Thyroid gland (tissue), 4 donors: ENCODE measurements at regions not wholly inside any gene's neighbourhood (a gene's known extent, or its start where the extent isn't known, plus 50 kb on each side); places are given as distances from the start of the nearest gene placed in this dataset.

Experiments
- POLR2A ChIP-seq, 2 donors: fragments of 450-650 bp; IDR thresholded peaks; one replicate each; pipeline ENCODE4 v1.6.1; 2017; ENCODE audit warnings: antibody characterized with exemption in 2 of 2, mild to moderate bottlenecking in 2 of 2, moderate library complexity in 1 of 2
- TF ChIP-seq, protein P1 (sequence below), 6 experiments: fragments of 200-600 bp in 3 of 6; fragments of 450-650 bp in 3 of 6; sonication (generic) in 3 of 6; IDR thresholded peaks; one replicate each; pipeline ENCODE4 v1.5.1; 2016 to 2019; ENCODE audit warnings: antibody characterized with exemption in 6 of 6, mild to moderate bottlenecking in 2 of 6, inconsistent platforms in 1 of 6, moderate library complexity in 1 of 6

GRCh38 chr4:60155088-60155487 lies 1045.0 kb upstream of the ADGRL3 start:
- TF ChIP-seq, protein P1, sequence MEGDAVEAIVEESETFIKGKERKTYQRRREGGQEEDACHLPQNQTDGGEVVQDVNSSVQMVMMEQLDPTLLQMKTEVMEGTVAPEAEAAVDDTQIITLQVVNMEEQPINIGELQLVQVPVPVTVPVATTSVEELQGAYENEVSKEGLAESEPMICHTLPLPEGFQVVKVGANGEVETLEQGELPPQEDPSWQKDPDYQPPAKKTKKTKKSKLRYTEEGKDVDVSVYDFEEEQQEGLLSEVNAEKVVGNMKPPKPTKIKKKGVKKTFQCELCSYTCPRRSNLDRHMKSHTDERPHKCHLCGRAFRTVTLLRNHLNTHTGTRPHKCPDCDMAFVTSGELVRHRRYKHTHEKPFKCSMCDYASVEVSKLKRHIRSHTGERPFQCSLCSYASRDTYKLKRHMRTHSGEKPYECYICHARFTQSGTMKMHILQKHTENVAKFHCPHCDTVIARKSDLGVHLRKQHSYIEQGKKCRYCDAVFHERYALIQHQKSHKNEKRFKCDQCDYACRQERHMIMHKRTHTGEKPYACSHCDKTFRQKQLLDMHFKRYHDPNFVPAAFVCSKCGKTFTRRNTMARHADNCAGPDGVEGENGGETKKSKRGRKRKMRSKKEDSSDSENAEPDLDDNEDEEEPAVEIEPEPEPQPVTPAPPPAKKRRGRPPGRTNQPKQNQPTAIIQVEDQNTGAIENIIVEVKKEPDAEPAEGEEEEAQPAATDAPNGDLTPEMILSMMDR (IDR thresholded peaks at IDR 0.05) = no peak
- TF ChIP-seq POLR2A (IDR thresholded peaks at IDR 0.05) = no peak
